ENCODE measurements at regions not wholly inside any gene's neighbourhood (a gene's known extent, or its start where the extent isn't known, plus 50 kb on each side); places are given as distances from the start of the nearest gene placed in this dataset.

- intact Hi-C loops (cut with micrococcal nuclease) = no loop called here
- Histone ChIP-seq H3K4me1 (ENCODE audit: control insufficient read depth in 2 of 2, insufficient read depth in 2 of 2, low read length in 2 of 2) (no peaks in the 10 kb centered on the region), H3K27ac (ENCODE audit: low read length in 2 of 2) (no peak overlapping the region), H3K9me3 (ENCODE audit: control extremely low read depth in 1 of 3, control insufficient read depth in 2 of 3, insufficient read depth in 1 of 3, low read length in 2 of 3) (no peaks in the 10 kb centered on the region), H3K79me2 (ENCODE audit: control insufficient read depth, insufficient read depth, low read length) (no peaks in the 10 kb centered on the region), H4K20me1 (ENCODE audit: control insufficient read depth, insufficient read depth, low read length, poor library complexity, severe bottlenecking) (no peaks in the 10 kb centered on the region), H3K27me3 (replicated peaks in 1 of 4; ENCODE audit: control extremely low read depth in 1 of 4, control insufficient read depth in 3 of 4, insufficient read depth in 4 of 4, low read length in 3 of 4) (no peaks in the 10 kb centered on the region), H3K4me2 (replicated peaks; ENCODE audit: low read depth, low read length, poor library complexity, severe bottlenecking) (no peak overlapping the region), H2AFZ (ENCODE audit: insufficient read depth, low read depth, low read length, poor library complexity, severe bottlenecking) (no peak overlapping the region), H3K36me3 (replicated peaks in 1 of 2; ENCODE audit: control extremely low read depth in 1 of 2, control insufficient read depth in 1 of 2, extremely low read depth in 1 of 2, insufficient read depth in 2 of 2, low read length in 1 of 2) (no peaks in the 10 kb centered on the region), H3K4me3 (ENCODE audit: control extremely low read depth in 1 of 5, extremely low read depth in 1 of 5, insufficient read depth in 1 of 5, low read depth in 2 of 5, low read length in 4 of 5) (no peak overlapping the region), H3K9ac (ENCODE audit: low read length) (no peak overlapping the region)
- no peak overlapping the region for H3K27ac Mint-ChIP-seq
- ChIA-PET POLR2A (no interaction called here), CTCF (no interaction called here)
- TF ChIP-seq, protein P1, sequence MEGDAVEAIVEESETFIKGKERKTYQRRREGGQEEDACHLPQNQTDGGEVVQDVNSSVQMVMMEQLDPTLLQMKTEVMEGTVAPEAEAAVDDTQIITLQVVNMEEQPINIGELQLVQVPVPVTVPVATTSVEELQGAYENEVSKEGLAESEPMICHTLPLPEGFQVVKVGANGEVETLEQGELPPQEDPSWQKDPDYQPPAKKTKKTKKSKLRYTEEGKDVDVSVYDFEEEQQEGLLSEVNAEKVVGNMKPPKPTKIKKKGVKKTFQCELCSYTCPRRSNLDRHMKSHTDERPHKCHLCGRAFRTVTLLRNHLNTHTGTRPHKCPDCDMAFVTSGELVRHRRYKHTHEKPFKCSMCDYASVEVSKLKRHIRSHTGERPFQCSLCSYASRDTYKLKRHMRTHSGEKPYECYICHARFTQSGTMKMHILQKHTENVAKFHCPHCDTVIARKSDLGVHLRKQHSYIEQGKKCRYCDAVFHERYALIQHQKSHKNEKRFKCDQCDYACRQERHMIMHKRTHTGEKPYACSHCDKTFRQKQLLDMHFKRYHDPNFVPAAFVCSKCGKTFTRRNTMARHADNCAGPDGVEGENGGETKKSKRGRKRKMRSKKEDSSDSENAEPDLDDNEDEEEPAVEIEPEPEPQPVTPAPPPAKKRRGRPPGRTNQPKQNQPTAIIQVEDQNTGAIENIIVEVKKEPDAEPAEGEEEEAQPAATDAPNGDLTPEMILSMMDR (IDR thresholded peaks at IDR 0.05) = no peak
- TF ChIP-seq EZH2 (IDR thresholded peaks at IDR 0.05; ENCODE audit: borderline replicate concordance, insufficient read depth, low read depth, low read length, poor library complexity, severe bottlenecking) = no peak
- H3K4me1 Mint-ChIP-seq = no peaks in the 10 kb centered on the region
- no peak overlapping the region for H3K4me3 Mint-ChIP-seq
- ATAC-seq (ENCODE audit: low read depth) = no peak
- peaks cover 7% of the 10 kb centered on the region for H3K9me3 Mint-ChIP-seq (ENCODE audit: insufficient read depth)
- 100% methylated on average over 1 of the region's 2 CpGs for WGBS (ENCODE audit: insufficient coverage)
- no peaks in the 10 kb centered on the region for H3K27me3 Mint-ChIP-seq
- no peak for DNase-seq
These were observed 323.1 kb downstream of the TENT4A start for GRCh38 chr5:7036192-7036835.

GRCh38 chr5:7039074-7039473 is 325.8 kb downstream of the TENT4A start:
- Histone ChIP-seq H4K20me1 (ENCODE audit: control insufficient read depth, insufficient read depth, low read length, poor library complexity, severe bottlenecking) (no peaks in the 10 kb centered on the region), H3K36me3 (replicated peaks in 1 of 2; ENCODE audit: control extremely low read depth in 1 of 2, control insufficient read depth in 1 of 2, extremely low read depth in 1 of 2, insufficient read depth in 2 of 2, low read length in 1 of 2) (no peaks in the 10 kb centered on the region), H3K9me3 (ENCODE audit: control extremely low read depth in 1 of 3, control insufficient read depth in 2 of 3, insufficient read depth in 1 of 3, low read length in 2 of 3) (no peaks in the 10 kb centered on the region), H2AFZ (ENCODE audit: insufficient read depth, low read depth, low read length, poor library complexity, severe bottlenecking) (no peak overlapping the region), H3K9ac (ENCODE audit: low read length) (no peak overlapping the region), H3K27ac (ENCODE audit: low read length in 2 of 2) (no peak overlapping the region), H3K4me3 (ENCODE audit: control extremely low read depth in 1 of 5, extremely low read depth in 1 of 5, insufficient read depth in 1 of 5, low read depth in 2 of 5, low read length in 4 of 5) (no peak overlapping the region), H3K27me3 (replicated peaks in 1 of 4; ENCODE audit: control extremely low read depth in 1 of 4, control insufficient read depth in 3 of 4, insufficient read depth in 4 of 4, low read length in 3 of 4) (no peaks in the 10 kb centered on the region), H3K4me1 (ENCODE audit: control insufficient read depth in 2 of 2, insufficient read depth in 2 of 2, low read length in 2 of 2) (no peaks in the 10 kb centered on the region), H3K79me2 (ENCODE audit: control insufficient read depth, insufficient read depth, low read length) (no peaks in the 10 kb centered on the region), H3K4me2 (replicated peaks; ENCODE audit: low read depth, low read length, poor library complexity, severe bottlenecking) (no peak overlapping the region)
- no peaks in the 10 kb centered on the region for H3K27me3 Mint-ChIP-seq
- intact Hi-C loops (cut with micrococcal nuclease) = no loop called here
- H3K9me3 Mint-ChIP-seq (ENCODE audit: insufficient read depth) = peaks cover 7% of the 10 kb centered on the region
- no peaks in the 10 kb centered on the region for H3K4me1 Mint-ChIP-seq
- ChIA-PET POLR2A (no interaction called here), CTCF (no interaction called here)
- WGBS (ENCODE audit: insufficient coverage) = 66% methylated on average over 2 of the region's 4 CpGs
- DNase-seq (no peak), ATAC-seq (ENCODE audit: low read depth) (no peak)
- no peak overlapping the region for H3K27ac Mint-ChIP-seq
- TF ChIP-seq, protein P1 (IDR thresholded peaks at IDR 0.05) = no peak
- no peak for TF ChIP-seq EZH2 (IDR thresholded peaks at IDR 0.05; ENCODE audit: borderline replicate concordance, insufficient read depth, low read depth, low read length, poor library complexity, severe bottlenecking)
- no peak overlapping the region for H3K4me3 Mint-ChIP-seq
